B cell (primary cell): ENCODE measurements at regions not wholly inside any gene's neighbourhood (a gene's known extent, or its start where the extent isn't known, plus 50 kb on each side); places are given as distances from the start of the nearest gene placed in this dataset.

Experiments used
- ATAC-seq: fragments of 200-7000 bp; cut with Tn5 transposase; one replicate; pipeline ENCODE4 v1.10.0; 2021; ENCODE audit warnings: low read depth, mild to moderate bottlenecking, moderate number of reproducible peaks, moderate library complexity
- CTCF ChIA-PET: fragments of 350-600 bp; sonication (Branson Sonifier 250); formaldehyde crosslinking; loops from one replicate; lab custom pipeline; 2021; ENCODE audit warnings: antibody characterized with exemption, inconsistent platforms; lab: Charles Lee
- POLR2A ChIA-PET: fragments of 350-600 bp; sonication (Branson Sonifier 250); formaldehyde crosslinking; loops from one replicate; lab custom pipeline; 2021; ENCODE audit warnings: antibody characterized with exemption; lab: Charles Lee
- DNase-seq: peaks from one replicate; pipeline ENCODE4 v3.0.0; 2013
- H2AFZ ChIP-seq: 2 replicates; pipeline ENCODE4 v1.6.1; 2012; ENCODE audit warnings: mild to moderate bottlenecking, low read depth, low read length; ENCODE audit not compliant: insufficient read depth, poor library complexity, severe bottlenecking
- H3K27ac ChIP-seq, 2 donors: 1 replicate in 1 of 2; 2 replicates in 1 of 2; pipeline ENCODE4 v1.5.1; 2012 to 2013; ENCODE audit warnings: low read length in 2 of 2, mild to moderate bottlenecking in 2 of 2, moderate library complexity in 1 of 2
- H3K27me3 ChIP-seq, 4 experiments: fragments of 200-600 bp in 1 of 4; sonication (generic) in 1 of 4; replicated peaks in 1 of 4; 1 replicate in 2 of 4; 2 replicates in 2 of 4; pipeline versions ENCODE4 v1.6.1 to v1.7.0; 2013 to 2016; ENCODE audit warnings: low read length in 3 of 4, mild to moderate bottlenecking in 2 of 4, mixed read lengths in 1 of 4, moderate library complexity in 1 of 4; ENCODE audit not compliant: insufficient read depth in 4 of 4, control insufficient read depth in 3 of 4; ENCODE audit errors: control extremely low read depth in 1 of 4
- H3K36me3 ChIP-seq, 2 experiments: replicated peaks in 1 of 2; 1 replicate in 1 of 2; 2 replicates in 1 of 2; pipeline versions ENCODE4 v1.6.1 to v1.7.1; 2013; ENCODE audit warnings: low read length in 1 of 2; ENCODE audit not compliant: insufficient read depth in 2 of 2, control insufficient read depth in 1 of 2; ENCODE audit errors: control extremely low read depth in 1 of 2, extremely low read depth in 1 of 2
- H3K4me1 ChIP-seq, 2 donors: fragments of 200-600 bp in 1 of 2; sonication (generic) in 1 of 2; 1 replicate in 1 of 2; 2 replicates in 1 of 2; pipeline versions ENCODE4 v1.5.1 to v1.6.1; 2013 to 2017; ENCODE audit warnings: low read length in 2 of 2; ENCODE audit not compliant: control insufficient read depth in 2 of 2, insufficient read depth in 2 of 2
- H3K4me2 ChIP-seq: replicated peaks from 2 replicates; pipeline ENCODE3; 2012; ENCODE audit warnings: mild to moderate bottlenecking, low read depth, low read length; ENCODE audit not compliant: poor library complexity, severe bottlenecking
- H3K4me3 ChIP-seq, 5 experiments: fragments of 200-600 bp in 1 of 5; sonication (generic) in 1 of 5; 1 replicate in 3 of 5; 2 replicates in 2 of 5; pipeline versions ENCODE4 v1.5.1 to v1.7.0; 2011 to 2016; ENCODE audit warnings: low read length in 4 of 5, mild to moderate bottlenecking in 4 of 5, low read depth in 2 of 5, control low read depth in 1 of 5, moderate library complexity in 1 of 5; ENCODE audit not compliant: insufficient read depth in 1 of 5; ENCODE audit errors: control extremely low read depth in 1 of 5, extremely low read depth in 1 of 5
- H3K79me2 ChIP-seq: fragments of 200-600 bp; sonication (generic); one replicate; pipeline ENCODE4 v1.6.0; 2016; ENCODE audit warnings: low read length; ENCODE audit not compliant: control insufficient read depth, insufficient read depth
- H3K9ac ChIP-seq: fragments of 200-600 bp; sonication (generic); 2 replicates; pipeline ENCODE4 v1.6.1; 2017; ENCODE audit warnings: mild to moderate bottlenecking, low read length, moderate library complexity
- H3K9me3 ChIP-seq, 3 donors: one replicate each; pipeline versions ENCODE4 v1.6.1 to v1.7.1; 2013; ENCODE audit warnings: low read length in 2 of 3; ENCODE audit not compliant: control insufficient read depth in 2 of 3, insufficient read depth in 1 of 3; ENCODE audit errors: control extremely low read depth in 1 of 3
- H4K20me1 ChIP-seq: 2 replicates; pipeline ENCODE4 v1.6.0; 2012; ENCODE audit warnings: mild to moderate bottlenecking, low read length; ENCODE audit not compliant: insufficient read depth, control insufficient read depth, poor library complexity, severe bottlenecking
- H3K27ac Mint-ChIP-seq: one replicate; pipeline ENCODE4 v1.8.0; 2021; ENCODE audit warnings: mixed read lengths
- H3K27me3 Mint-ChIP-seq: one replicate; pipeline ENCODE4 v1.8.0; 2021; ENCODE audit warnings: mixed read lengths
- H3K4me1 Mint-ChIP-seq: one replicate; pipeline ENCODE4 v1.8.0; 2021; ENCODE audit warnings: mixed read lengths
- H3K4me3 Mint-ChIP-seq: one replicate; pipeline ENCODE4 v1.8.0; 2021; ENCODE audit warnings: mixed read lengths
- H3K9me3 Mint-ChIP-seq: one replicate; pipeline ENCODE4 v1.8.0; 2022; ENCODE audit warnings: mixed read lengths; ENCODE audit not compliant: insufficient read depth
- EZH2 ChIP-seq: IDR thresholded peaks from 2 replicates; pipeline ENCODE4 v1.6.1; 2012; ENCODE audit warnings: borderline replicate concordance, low read depth, mild to moderate bottlenecking, moderate library complexity, low read length; ENCODE audit not compliant: insufficient read depth, poor library complexity, severe bottlenecking
- WGBS: methylation state at CpG from one replicate; pipeline ENCODE4 v1.1.5; 2013; ENCODE audit warnings: missing lambda C conversion rate; ENCODE audit not compliant: insufficient coverage; 5-methylcytosine and 5-hydroxymethylcytosine counted together
- intact Hi-C: fragments of 100-400 bp; cut with micrococcal nuclease; formaldehyde crosslinking; loops from one replicate; pipeline ENCODE4 v1.10.0; 2022
- TF ChIP-seq, protein P1 (sequence below): fragments of 200-600 bp; IDR thresholded peaks from one replicate; pipeline ENCODE4 v1.8.0; 2022; ENCODE audit warnings: antibody characterized with exemption, mild to moderate bottlenecking

DNA sequence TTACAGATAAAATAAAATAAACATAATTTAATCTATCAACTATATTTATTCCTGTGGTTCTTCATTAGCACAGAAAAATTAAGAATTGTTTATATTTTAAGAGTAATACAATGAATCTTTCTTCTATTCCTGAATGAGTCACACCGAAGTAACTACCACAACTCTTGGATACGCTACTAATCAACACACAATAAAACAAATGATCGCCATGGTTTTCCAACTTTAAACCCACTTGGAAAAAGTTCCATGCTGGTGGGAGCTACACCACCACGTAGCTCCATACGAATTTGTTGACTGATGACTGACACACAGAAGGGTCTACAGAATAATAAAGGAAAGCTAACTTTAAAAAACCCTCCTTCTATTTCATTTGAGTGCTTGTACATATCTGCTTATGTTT, 135.8 kb upstream of the NEDD9 start:
- WGBS, result no CpG with 5 or more reads among the region's 5 CpGs
- no peak overlapping the region for H3K4me2 ChIP-seq
- DNase-seq (no peak), ATAC-seq (no peak)
- H3K4me3 Mint-ChIP-seq, result no peak overlapping the region
- H3K36me3 ChIP-seq, result peaks cover 24 to 31% of the 10 kb centered on the region in 2 experiments
- H3K9ac ChIP-seq, result no peak overlapping the region
- H3K27ac ChIP-seq, result no peak overlapping the region
- no peaks in the 10 kb centered on the region for H3K9me3 ChIP-seq
- intact Hi-C loops, result no loop called here
- no peaks in the 10 kb centered on the region for H3K27me3 ChIP-seq
- TF ChIP-seq, protein P1, sequence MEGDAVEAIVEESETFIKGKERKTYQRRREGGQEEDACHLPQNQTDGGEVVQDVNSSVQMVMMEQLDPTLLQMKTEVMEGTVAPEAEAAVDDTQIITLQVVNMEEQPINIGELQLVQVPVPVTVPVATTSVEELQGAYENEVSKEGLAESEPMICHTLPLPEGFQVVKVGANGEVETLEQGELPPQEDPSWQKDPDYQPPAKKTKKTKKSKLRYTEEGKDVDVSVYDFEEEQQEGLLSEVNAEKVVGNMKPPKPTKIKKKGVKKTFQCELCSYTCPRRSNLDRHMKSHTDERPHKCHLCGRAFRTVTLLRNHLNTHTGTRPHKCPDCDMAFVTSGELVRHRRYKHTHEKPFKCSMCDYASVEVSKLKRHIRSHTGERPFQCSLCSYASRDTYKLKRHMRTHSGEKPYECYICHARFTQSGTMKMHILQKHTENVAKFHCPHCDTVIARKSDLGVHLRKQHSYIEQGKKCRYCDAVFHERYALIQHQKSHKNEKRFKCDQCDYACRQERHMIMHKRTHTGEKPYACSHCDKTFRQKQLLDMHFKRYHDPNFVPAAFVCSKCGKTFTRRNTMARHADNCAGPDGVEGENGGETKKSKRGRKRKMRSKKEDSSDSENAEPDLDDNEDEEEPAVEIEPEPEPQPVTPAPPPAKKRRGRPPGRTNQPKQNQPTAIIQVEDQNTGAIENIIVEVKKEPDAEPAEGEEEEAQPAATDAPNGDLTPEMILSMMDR, result no peak
- TF ChIP-seq EZH2, result no peak
- no peak overlapping the region for H3K27ac Mint-ChIP-seq
- H2AFZ ChIP-seq, result no peak overlapping the region
- H4K20me1 ChIP-seq, result peaks cover 53% of the 10 kb centered on the region
- no peaks in the 10 kb centered on the region for H3K27me3 Mint-ChIP-seq
- no peaks in the 10 kb centered on the region for H3K9me3 Mint-ChIP-seq
- peaks cover 99% of the 10 kb centered on the region for H3K79me2 ChIP-seq
- peaks cover 42 to 48% of the 10 kb centered on the region in 2 donors for H3K4me1 ChIP-seq
- POLR2A ChIA-PET, result no interaction called here
- no peak overlapping the region for H3K4me3 ChIP-seq
- H3K4me1 Mint-ChIP-seq, result peaks cover 77% of the 10 kb centered on the region
- CTCF ChIA-PET, result no interaction called here

DNA sequence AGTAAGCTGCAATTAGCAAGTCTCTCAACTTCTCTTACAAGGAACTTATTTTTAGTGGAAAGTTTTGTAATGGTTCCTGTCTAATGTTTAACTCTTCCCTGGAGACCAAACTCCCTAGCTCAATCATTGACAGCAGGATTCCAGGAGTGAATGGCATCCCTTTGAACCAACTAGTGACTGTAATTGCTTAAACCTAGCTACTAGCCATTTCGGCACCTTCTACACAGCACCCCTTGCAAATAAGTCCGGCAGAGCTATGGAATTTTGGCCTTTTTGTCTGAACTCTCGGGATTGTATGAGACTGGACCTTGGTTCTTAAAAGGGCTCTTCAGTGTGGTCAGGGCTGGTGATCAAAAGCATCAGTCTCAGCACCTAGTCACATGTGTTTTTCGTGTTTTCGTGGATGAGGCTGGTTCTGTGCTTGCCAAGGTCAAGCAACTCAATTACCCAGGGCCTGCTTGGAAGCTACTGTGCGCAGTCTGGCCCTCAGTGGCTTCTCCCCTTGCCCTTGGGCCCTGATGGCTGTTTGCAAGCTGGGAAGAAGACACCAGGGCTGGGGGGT, 135.3 kb upstream of the NEDD9 start:
- ATAC-seq, result no peak
- WGBS, result 93% methylated on average over 5 of the region's 6 CpGs

More for the DNA sequence above, 135.3 kb upstream of the NEDD9 start:
- no peak overlapping the region for H3K4me3 ChIP-seq
- H3K4me1 ChIP-seq, result peaks cover 37 to 43% of the 10 kb centered on the region in 2 donors
- ChIA-PET POLR2A (no interaction called here), CTCF (interaction anchor here (1.0 kb wide), 1 partner anchor 14 kb away, joined by 5 read pairs; no protein-coding TSS in a partner anchor)
- Mint-ChIP-seq H3K4me1 (peaks cover 77% of the 10 kb centered on the region), H3K27me3 (no peaks in the 10 kb centered on the region), H3K4me3 (peak overlapping the region; percentile 77), H3K27ac (peak overlapping the region; percentile 83), H3K9me3 (no peaks in the 10 kb centered on the region)
- intact Hi-C loops, result no loop called here
- H3K9me3 ChIP-seq, result no peaks in the 10 kb centered on the region
- H3K9ac ChIP-seq, result no peak overlapping the region
- peak overlapping the region in 1 of 2 donors; percentile 62 for H3K27ac ChIP-seq
- DNase-seq, result no peak
- H4K20me1 ChIP-seq, result peaks cover 52% of the 10 kb centered on the region
- TF ChIP-seq, protein P1, result no peak
- no peak for TF ChIP-seq EZH2
- peaks cover 99% of the 10 kb centered on the region for H3K79me2 ChIP-seq
- peaks cover 29 to 35% of the 10 kb centered on the region in 2 experiments for H3K36me3 ChIP-seq
- no peak overlapping the region for H2AFZ ChIP-seq
- H3K4me2 ChIP-seq, result peak overlapping the region; percentile 47
- no peaks in the 10 kb centered on the region for H3K27me3 ChIP-seq
